WERI-Rb-1 (cell line): ENCODE measurements at regions not wholly inside any gene's neighbourhood (a gene's known extent, or its start where the extent isn't known, plus 50 kb on each side); places are given as distances from the start of the nearest gene placed in this dataset.

Experiments
- DNase-seq: peaks from one replicate; pipeline ENCODE4 v3.0.0-alpha.2; 2020
- H3K27ac ChIP-seq: fragments of 250-450 bp; sonication (Bioruptor Pico); 2 replicates; pipeline ENCODE4 v1.5.1; 2020; ENCODE audit warnings: mild to moderate bottlenecking, moderate library complexity
- H3K27me3 ChIP-seq: fragments of 250-450 bp; sonication (Bioruptor Pico); 2 replicates; pipeline ENCODE4 v1.5.1; 2021; ENCODE audit warnings: mild to moderate bottlenecking, low read depth, moderate library complexity; ENCODE audit not compliant: insufficient read depth, severe bottlenecking
- H3K36me3 ChIP-seq: fragments of 250-450 bp; sonication (Bioruptor Pico); 2 replicates; pipeline ENCODE4 v1.5.1; 2020; ENCODE audit warnings: mild to moderate bottlenecking, moderate library complexity
- H3K4me3 ChIP-seq: 2 replicates; pipeline ENCODE4 v1.5.1; 2011; ENCODE audit warnings: low read depth, mild to moderate bottlenecking, control low read depth, low read length
- H3K9me3 ChIP-seq: fragments of 250-450 bp; sonication (Bioruptor Pico); 2 replicates; pipeline ENCODE4 v1.5.1; 2021; ENCODE audit warnings: mild to moderate bottlenecking, moderate library complexity; ENCODE audit not compliant: severe bottlenecking
- TF ChIP-seq, protein P1 (sequence below): IDR thresholded peaks from 2 replicates; pipeline ENCODE4 v1.5.1; 2011; ENCODE audit warnings: low read depth, mild to moderate bottlenecking, control low read depth, inconsistent platforms, low read length

DNA sequence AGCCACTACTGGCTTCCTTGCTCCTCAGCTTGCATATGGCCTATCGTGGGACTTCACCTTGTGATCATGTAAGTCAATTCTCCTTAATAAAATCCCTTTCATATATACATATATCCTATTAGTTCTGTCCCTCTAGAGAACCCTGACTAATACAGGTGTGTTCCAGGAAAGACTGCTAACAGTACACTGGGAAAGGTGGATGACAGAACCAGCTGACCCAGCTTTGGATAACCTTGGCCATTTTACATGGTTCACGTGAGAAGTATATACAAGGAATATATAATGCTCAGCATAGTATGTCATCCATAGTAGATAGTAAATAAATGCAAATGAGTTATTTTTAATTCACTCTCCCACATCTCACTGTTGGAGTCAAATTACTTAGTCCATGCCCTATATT is 1003.5 kb downstream of the SORCS3 start:
- Histone ChIP-seq H3K36me3 (no peaks in the 10 kb centered on the region), H3K27me3 (no peaks in the 10 kb centered on the region), H3K9me3 (no peaks in the 10 kb centered on the region), H3K27ac (no peak overlapping the region), H3K4me3 (no peak overlapping the region)
- TF ChIP-seq, protein P1, sequence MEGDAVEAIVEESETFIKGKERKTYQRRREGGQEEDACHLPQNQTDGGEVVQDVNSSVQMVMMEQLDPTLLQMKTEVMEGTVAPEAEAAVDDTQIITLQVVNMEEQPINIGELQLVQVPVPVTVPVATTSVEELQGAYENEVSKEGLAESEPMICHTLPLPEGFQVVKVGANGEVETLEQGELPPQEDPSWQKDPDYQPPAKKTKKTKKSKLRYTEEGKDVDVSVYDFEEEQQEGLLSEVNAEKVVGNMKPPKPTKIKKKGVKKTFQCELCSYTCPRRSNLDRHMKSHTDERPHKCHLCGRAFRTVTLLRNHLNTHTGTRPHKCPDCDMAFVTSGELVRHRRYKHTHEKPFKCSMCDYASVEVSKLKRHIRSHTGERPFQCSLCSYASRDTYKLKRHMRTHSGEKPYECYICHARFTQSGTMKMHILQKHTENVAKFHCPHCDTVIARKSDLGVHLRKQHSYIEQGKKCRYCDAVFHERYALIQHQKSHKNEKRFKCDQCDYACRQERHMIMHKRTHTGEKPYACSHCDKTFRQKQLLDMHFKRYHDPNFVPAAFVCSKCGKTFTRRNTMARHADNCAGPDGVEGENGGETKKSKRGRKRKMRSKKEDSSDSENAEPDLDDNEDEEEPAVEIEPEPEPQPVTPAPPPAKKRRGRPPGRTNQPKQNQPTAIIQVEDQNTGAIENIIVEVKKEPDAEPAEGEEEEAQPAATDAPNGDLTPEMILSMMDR: no peak
- DNase-seq: no peak

DNA sequence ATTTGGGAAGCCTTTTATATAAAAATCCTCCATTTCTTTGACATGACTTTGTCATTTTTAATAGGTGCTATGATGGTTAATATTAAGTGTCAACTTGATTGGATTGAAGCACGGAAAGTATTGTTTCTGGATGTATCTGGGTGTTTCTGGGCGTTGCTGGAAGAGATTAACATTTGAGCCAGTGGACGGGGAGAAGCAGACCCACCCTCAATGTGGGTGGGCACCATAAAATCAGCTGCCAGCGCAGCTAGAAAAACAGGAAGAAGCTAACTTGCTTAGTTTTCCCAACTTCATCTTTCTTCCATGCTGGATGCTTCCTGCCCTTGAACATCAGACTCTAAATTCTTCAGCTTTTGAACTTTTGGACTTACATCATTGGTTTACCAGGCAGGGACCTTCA is 1003.0 kb downstream of the SORCS3 start:
- Histone ChIP-seq H3K9me3 (no peaks in the 10 kb centered on the region), H3K27me3 (no peaks in the 10 kb centered on the region), H3K36me3 (no peaks in the 10 kb centered on the region), H3K27ac (no peak overlapping the region), H3K4me3 (no peak overlapping the region)
- no peak for DNase-seq
- TF ChIP-seq, protein P1: no peak

DNA sequence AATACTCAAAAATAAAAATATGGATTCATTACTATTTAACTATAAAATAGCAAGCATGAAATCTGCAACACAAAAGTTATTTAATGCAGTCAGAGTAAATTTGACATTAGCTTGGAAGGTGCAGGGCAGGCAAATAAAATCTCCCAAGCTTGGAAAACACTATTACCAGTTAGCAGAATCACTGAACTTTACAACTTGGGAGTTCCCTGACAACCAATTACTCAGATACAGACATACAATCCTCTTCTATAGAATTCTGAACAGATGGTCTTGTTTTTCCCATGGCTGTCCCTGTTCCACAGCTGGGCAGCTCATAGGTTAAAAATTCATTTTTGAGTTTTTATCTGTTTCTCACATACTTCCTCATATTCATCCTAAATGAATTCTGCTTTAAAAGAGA is 1002.6 kb downstream of the SORCS3 start:
- no peaks in the 10 kb centered on the region for H3K9me3 ChIP-seq

DNA sequence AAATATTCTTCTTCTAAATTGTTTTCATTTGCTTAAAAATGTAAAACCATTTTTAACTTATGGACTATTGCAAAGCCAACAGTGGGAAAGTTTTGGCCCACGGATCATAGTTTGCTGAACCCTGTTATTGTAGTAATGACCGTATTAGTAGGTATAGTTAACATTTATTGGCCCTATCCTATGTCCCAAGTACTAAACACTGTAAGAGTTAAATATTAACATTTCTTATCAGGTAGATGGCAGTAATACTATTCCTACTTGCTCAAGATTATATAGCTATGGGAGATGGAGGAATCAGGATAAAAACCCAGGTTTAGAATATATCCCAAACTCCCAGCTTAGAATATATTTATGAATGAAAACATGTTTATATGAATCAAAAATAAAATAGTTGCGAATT is 993.2 kb downstream of the SORCS3 start:
- H3K4me3 ChIP-seq: no peak overlapping the region
- no peaks in the 10 kb centered on the region for H3K27me3 ChIP-seq
- DNase-seq: no peak
- TF ChIP-seq, protein P1: no peak
- no peak overlapping the region for H3K27ac ChIP-seq
- no peaks in the 10 kb centered on the region for H3K9me3 ChIP-seq
- H3K36me3 ChIP-seq: no peaks in the 10 kb centered on the region

More for the DNA sequence above, 1002.6 kb downstream of the SORCS3 start:
- no peak for DNase-seq
- Histone ChIP-seq H3K4me3 (no peak overlapping the region), H3K36me3 (no peaks in the 10 kb centered on the region), H3K27ac (no peak overlapping the region), H3K27me3 (no peaks in the 10 kb centered on the region)
- TF ChIP-seq, protein P1: no peak

DNA sequence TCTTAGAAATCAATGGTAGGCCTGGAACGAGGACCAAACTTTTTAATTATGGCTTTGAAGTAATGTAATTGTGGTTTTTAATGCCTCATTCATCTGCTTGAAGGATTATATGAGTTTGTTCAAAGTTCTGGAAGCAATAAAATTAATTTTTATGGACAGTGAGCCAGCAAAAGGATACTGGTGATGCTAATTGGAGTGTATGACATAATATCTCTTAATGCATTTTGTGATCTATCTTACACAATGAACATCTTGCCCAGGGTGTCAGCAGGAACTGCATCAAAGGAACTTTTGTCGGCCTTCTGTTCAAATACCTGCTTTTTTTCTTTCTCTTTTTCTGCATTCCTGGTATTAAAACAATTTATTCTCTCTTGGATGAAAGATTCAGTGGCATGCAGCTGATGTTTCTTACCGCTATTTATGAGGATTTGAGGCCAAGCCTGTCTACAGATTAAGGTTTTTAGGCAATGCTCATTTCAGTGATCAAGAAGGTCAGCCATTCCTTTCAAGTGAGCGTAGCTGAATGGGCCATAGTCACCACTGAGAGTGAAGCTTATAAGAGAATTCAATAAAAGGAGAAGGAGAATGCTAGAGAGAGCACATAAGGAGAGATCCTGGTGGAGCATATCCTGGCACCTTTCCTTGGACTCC is 974.8 kb downstream of the SORCS3 start:
- DNase-seq: no peak
- Histone ChIP-seq H3K36me3 (no peaks in the 10 kb centered on the region), H3K27ac (no peak overlapping the region), H3K9me3 (no peaks in the 10 kb centered on the region), H3K4me3 (no peak overlapping the region), H3K27me3 (no peaks in the 10 kb centered on the region)
- TF ChIP-seq, protein P1: no peak

DNA sequence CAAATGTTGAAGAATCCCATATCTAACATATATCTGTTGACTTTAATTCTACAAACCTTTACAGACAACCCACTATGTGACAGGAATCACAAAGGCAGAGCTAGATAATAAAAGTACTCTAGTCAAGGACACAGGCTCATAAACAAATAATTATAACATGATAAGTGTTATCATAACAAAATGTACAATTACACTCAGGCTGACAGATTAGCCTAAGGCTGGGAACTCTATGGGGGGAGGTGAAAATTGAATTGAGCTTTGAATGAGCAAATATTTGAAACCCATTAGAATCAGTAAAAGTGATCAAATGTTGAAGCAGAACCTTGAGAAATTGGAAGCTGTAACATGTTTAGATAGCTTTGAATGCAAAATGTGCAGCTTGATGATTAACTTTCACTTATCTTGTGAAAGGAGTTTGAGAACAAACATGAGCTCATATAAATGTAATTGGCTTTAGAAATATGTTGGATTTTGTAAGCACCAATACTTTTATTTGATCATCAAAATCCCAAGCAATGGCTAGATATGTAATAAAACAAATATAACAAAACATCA is 970.2 kb downstream of the SORCS3 start:
- Histone ChIP-seq H3K27ac (no peak overlapping the region), H3K27me3 (no peaks in the 10 kb centered on the region), H3K36me3 (no peaks in the 10 kb centered on the region), H3K4me3 (no peak overlapping the region), H3K9me3 (no peaks in the 10 kb centered on the region)
- TF ChIP-seq, protein P1: no peak
- DNase-seq: no peak
